ENCODE measurements at regions not wholly inside any gene's neighbourhood (a gene's known extent, or its start where the extent isn't known, plus 50 kb on each side); places are given as distances from the start of the nearest gene placed in this dataset.

GRCh38 chr4:14143892-14144291 lies 516.4 kb upstream of the BOD1L1 start:
- Mint-ChIP-seq H3K9me3 (no peaks in the 10 kb centered on the region), H3K27ac (no peak overlapping the region), H3K27me3 (ENCODE audit: insufficient read depth, low read depth) (no peaks in the 10 kb centered on the region), H3K36me3 (no peaks in the 10 kb centered on the region), H3K4me1 (peaks cover under 1% of the 10 kb centered on the region), H3K4me3 (no peak overlapping the region)
- Histone ChIP-seq H2AFZ (replicated peaks) (no peak overlapping the region), H4K20me1 (ENCODE audit: low read depth) (no peaks in the 10 kb centered on the region), H3K27me3 (no peaks in the 10 kb centered on the region), H3K4me2 (no peak overlapping the region), H3K9me3 (ENCODE audit: low read depth) (no peaks in the 10 kb centered on the region), H3K4me1 (no peaks in the 10 kb centered on the region), H3K27ac (no peak overlapping the region), H3F3A (ENCODE audit: low read depth) (no peaks in the 10 kb centered on the region), H3K9ac (no peak overlapping the region), H3K79me2 (ENCODE audit: low read depth) (no peaks in the 10 kb centered on the region), H3K4me3 (no peak overlapping the region), H3K36me3 (no peaks in the 10 kb centered on the region)
- no peak for DNase-seq (ENCODE audit: low spot score)
- peak; percentile 19 for TF ChIP-seq CTCF (IDR thresholded peaks at IDR 0.05)
- no peak for TF ChIP-seq EZH2phosphoT487 (IDR thresholded peaks at IDR 0.05)

GRCh38 chr4:14149176-14150053 lies 521.9 kb upstream of the BOD1L1 start:
- Mint-ChIP-seq H3K27ac (no peak overlapping the region), H3K36me3 (no peaks in the 10 kb centered on the region), H3K4me1 (peaks cover 12% of the 10 kb centered on the region), H3K9me3 (no peaks in the 10 kb centered on the region), H3K27me3 (ENCODE audit: insufficient read depth, low read depth) (peaks cover 6% of the 10 kb centered on the region), H3K4me3 (no peak overlapping the region)
- H3K27me3 ChIP-seq: no peaks in the 10 kb centered on the region
- H3F3A ChIP-seq (ENCODE audit: low read depth): no peaks in the 10 kb centered on the region
- H3K9ac ChIP-seq: no peak overlapping the region
- H3K9me3 ChIP-seq (ENCODE audit: low read depth): no peaks in the 10 kb centered on the region
- H3K4me2 ChIP-seq: no peak overlapping the region
- H3K36me3 ChIP-seq: no peaks in the 10 kb centered on the region
- H2AFZ ChIP-seq (replicated peaks): no peak overlapping the region
- TF ChIP-seq EZH2 (IDR thresholded peaks at IDR 0.05): no peak
- no peak for TF ChIP-seq EZH2phosphoT487 (IDR thresholded peaks at IDR 0.05)
- H4K20me1 ChIP-seq (ENCODE audit: low read depth): no peaks in the 10 kb centered on the region
- no peak for DNase-seq (ENCODE audit: low spot score)
- H3K4me1 ChIP-seq: no peaks in the 10 kb centered on the region
- H3K27ac ChIP-seq: no peak overlapping the region
- H3K4me3 ChIP-seq: no peak overlapping the region
- no peaks in the 10 kb centered on the region for H3K79me2 ChIP-seq (ENCODE audit: low read depth)

- no peak for TF ChIP-seq CTCF (IDR thresholded peaks at IDR 0.05)
- no peak for TF ChIP-seq EZH2 (IDR thresholded peaks at IDR 0.05)
- TF ChIP-seq EZH2phosphoT487 (IDR thresholded peaks at IDR 0.05): no peak
- Mint-ChIP-seq H3K27ac (no peak overlapping the region), H3K36me3 (no peaks in the 10 kb centered on the region)
These were observed 523.6 kb upstream of the BOD1L1 start for GRCh38 chr4:14151101-14151500.

More at GRCh38 chr4:14151101-14151500, 523.6 kb upstream of the BOD1L1 start:
- Histone ChIP-seq H3K36me3 (no peaks in the 10 kb centered on the region), H3K4me1 (no peaks in the 10 kb centered on the region), H3K27me3 (no peaks in the 10 kb centered on the region), H3K9me3 (ENCODE audit: low read depth) (no peaks in the 10 kb centered on the region), H3K27ac (no peak overlapping the region), H3F3A (ENCODE audit: low read depth) (no peaks in the 10 kb centered on the region), H4K20me1 (ENCODE audit: low read depth) (no peaks in the 10 kb centered on the region), H3K79me2 (ENCODE audit: low read depth) (no peaks in the 10 kb centered on the region), H3K4me3 (no peak overlapping the region), H3K4me2 (no peak overlapping the region), H3K9ac (no peak overlapping the region), H2AFZ (replicated peaks) (no peak overlapping the region)
- Mint-ChIP-seq H3K27me3 (ENCODE audit: insufficient read depth, low read depth) (peaks cover 6% of the 10 kb centered on the region), H3K4me1 (peaks cover 12% of the 10 kb centered on the region), H3K9me3 (no peaks in the 10 kb centered on the region), H3K4me3 (no peak overlapping the region)
- DNase-seq (ENCODE audit: low spot score): no peak
